ENCODE measurements at regions not wholly inside any gene's neighbourhood (a gene's known extent, or its start where the extent isn't known, plus 50 kb on each side); places are given as distances from the start of the nearest gene placed in this dataset.

- DNase-seq (ENCODE audit: low read depth in 2 of 3, low spot score in 1 of 3): no peak
Observed at GRCh38 chr17:62913991-62914570, 52.0 kb upstream of the TANC2 start.

GRCh38 chr17:62912363-62912762 lies 53.7 kb upstream of the TANC2 start:
- no peak for DNase-seq (ENCODE audit: low read depth in 2 of 3, low spot score in 1 of 3)

- DNase-seq (ENCODE audit: low read depth in 2 of 3, low spot score in 1 of 3): no peak
Observed at GRCh38 chr17:62911114-62911513, 54.9 kb upstream of the TANC2 start.

GRCh38 chr17:62910277-62910676 lies 55.8 kb upstream of the TANC2 start:
- no peak for DNase-seq (ENCODE audit: low read depth in 2 of 3, low spot score in 1 of 3)

GRCh38 chr17:62907961-62908360 lies 58.1 kb upstream of the TANC2 start:
- DNase-seq (ENCODE audit: low read depth in 2 of 3, low spot score in 1 of 3): no peak

- no peak for DNase-seq (ENCODE audit: low read depth in 2 of 3, low spot score in 1 of 3)
Observed at GRCh38 chr17:62906881-62907280, 59.2 kb upstream of the TANC2 start.

- DNase-seq (ENCODE audit: low read depth in 2 of 3, low spot score in 1 of 3): no peak
Observed at GRCh38 chr17:62905233-62905632, 60.8 kb upstream of the TANC2 start.

GRCh38 chr17:62902531-62903220 lies 63.4 kb upstream of the TANC2 start:
- no peak for DNase-seq (ENCODE audit: low read depth in 2 of 3, low spot score in 1 of 3)

- no peak for DNase-seq (ENCODE audit: low read depth in 2 of 3, low spot score in 1 of 3)
Observed at GRCh38 chr17:62901544-62901943, 64.5 kb upstream of the TANC2 start.

GRCh38 chr17:62900096-62900495 lies 65.9 kb upstream of the TANC2 start:
- DNase-seq (ENCODE audit: low read depth in 2 of 3, low spot score in 1 of 3): no peak

GRCh38 chr17:62899361-62899760 lies 66.7 kb upstream of the TANC2 start:
- no peak for DNase-seq (ENCODE audit: low read depth in 2 of 3, low spot score in 1 of 3)

- DNase-seq (ENCODE audit: low read depth in 2 of 3, low spot score in 1 of 3): no peak
Observed at GRCh38 chr17:62898239-62898864, 67.7 kb upstream of the TANC2 start.

- no peak for DNase-seq (ENCODE audit: low read depth in 2 of 3, low spot score in 1 of 3)
Observed at GRCh38 chr17:62897706-62898105, 68.3 kb upstream of the TANC2 start.

- DNase-seq (ENCODE audit: low read depth in 2 of 3, low spot score in 1 of 3): no peak
Observed at GRCh38 chr17:62895320-62896301, 70.4 kb upstream of the TANC2 start.

GRCh38 chr17:62892870-62893338 lies 73.1 kb upstream of the TANC2 start:
- DNase-seq (ENCODE audit: low read depth in 2 of 3, low spot score in 1 of 3): peak in 1 of 3 donors; percentile 8

GRCh38 chr17:62892061-62892675 lies 73.9 kb upstream of the TANC2 start:
- no peak for DNase-seq (ENCODE audit: low read depth in 2 of 3, low spot score in 1 of 3)

- no peak for DNase-seq (ENCODE audit: low read depth in 2 of 3, low spot score in 1 of 3)
Observed at GRCh38 chr17:62891659-62892058, 74.4 kb upstream of the TANC2 start.

- DNase-seq (ENCODE audit: low read depth in 2 of 3, low spot score in 1 of 3): no peak
Observed at GRCh38 chr17:62888765-62889164, 77.3 kb upstream of the TANC2 start.

- DNase-seq (ENCODE audit: low read depth in 2 of 3, low spot score in 1 of 3): no peak
Observed at GRCh38 chr17:62888148-62888547, 77.9 kb upstream of the TANC2 start.

- no peak for DNase-seq (ENCODE audit: low read depth in 2 of 3, low spot score in 1 of 3)
Observed at GRCh38 chr17:62887437-62887836, 78.6 kb upstream of the TANC2 start.

GRCh38 chr17:62884781-62885180 lies 76.7 kb upstream of the MARCHF10 start:
- no peak for DNase-seq (ENCODE audit: low read depth in 2 of 3, low spot score in 1 of 3)
